Testis (tissue), 2 donors: ENCODE measurements at regions not wholly inside any gene's neighbourhood (a gene's known extent, or its start where the extent isn't known, plus 50 kb on each side); places are given as distances from the start of the nearest gene placed in this dataset.

ENCODE experiments used
- POLR2A ChIP-seq: fragments of 450-650 bp; IDR thresholded peaks from one replicate; pipeline ENCODE4 v1.6.1; 2017; ENCODE audit warnings: antibody characterized with exemption, mild to moderate bottlenecking, moderate library complexity
- TF ChIP-seq, protein P1 (sequence below), 3 experiments: fragments of 450-650 bp in 2 of 3; fragments of 200-600 bp in 1 of 3; sonication (generic) in 1 of 3; IDR thresholded peaks; one replicate each; pipeline ENCODE4 v1.5.1; 2016 to 2019; ENCODE audit warnings: antibody characterized with exemption in 3 of 3, mild to moderate bottlenecking in 2 of 3, moderate library complexity in 1 of 3

DNA sequence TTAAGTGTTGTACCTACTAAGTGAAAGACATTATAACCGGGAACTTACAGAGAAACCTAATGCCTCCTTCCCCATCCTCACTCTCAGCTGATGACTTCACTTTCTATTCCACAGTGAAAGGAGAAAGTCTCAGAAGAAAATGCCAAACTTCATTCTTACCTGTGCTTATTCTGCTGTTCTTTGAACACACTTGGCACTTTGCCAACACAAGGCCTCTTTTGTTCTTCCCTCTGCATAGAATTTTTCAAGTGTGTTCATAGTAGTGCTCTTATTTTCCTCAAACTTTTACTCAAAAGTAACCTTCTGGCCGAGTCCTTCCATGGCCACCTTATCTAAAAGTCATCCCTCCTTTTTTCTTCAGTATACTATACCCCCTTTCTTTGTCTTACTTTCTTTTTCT is 59.4 kb upstream of the ETV1 start:
- no peak for TF ChIP-seq POLR2A
- TF ChIP-seq, protein P1, sequence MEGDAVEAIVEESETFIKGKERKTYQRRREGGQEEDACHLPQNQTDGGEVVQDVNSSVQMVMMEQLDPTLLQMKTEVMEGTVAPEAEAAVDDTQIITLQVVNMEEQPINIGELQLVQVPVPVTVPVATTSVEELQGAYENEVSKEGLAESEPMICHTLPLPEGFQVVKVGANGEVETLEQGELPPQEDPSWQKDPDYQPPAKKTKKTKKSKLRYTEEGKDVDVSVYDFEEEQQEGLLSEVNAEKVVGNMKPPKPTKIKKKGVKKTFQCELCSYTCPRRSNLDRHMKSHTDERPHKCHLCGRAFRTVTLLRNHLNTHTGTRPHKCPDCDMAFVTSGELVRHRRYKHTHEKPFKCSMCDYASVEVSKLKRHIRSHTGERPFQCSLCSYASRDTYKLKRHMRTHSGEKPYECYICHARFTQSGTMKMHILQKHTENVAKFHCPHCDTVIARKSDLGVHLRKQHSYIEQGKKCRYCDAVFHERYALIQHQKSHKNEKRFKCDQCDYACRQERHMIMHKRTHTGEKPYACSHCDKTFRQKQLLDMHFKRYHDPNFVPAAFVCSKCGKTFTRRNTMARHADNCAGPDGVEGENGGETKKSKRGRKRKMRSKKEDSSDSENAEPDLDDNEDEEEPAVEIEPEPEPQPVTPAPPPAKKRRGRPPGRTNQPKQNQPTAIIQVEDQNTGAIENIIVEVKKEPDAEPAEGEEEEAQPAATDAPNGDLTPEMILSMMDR (IDR thresholded peaks at IDR 0.05): no peak
